ENCODE measurements at regions not wholly inside any gene's neighbourhood (a gene's known extent, or its start where the extent isn't known, plus 50 kb on each side); places are given as distances from the start of the nearest gene placed in this dataset.

DNA sequence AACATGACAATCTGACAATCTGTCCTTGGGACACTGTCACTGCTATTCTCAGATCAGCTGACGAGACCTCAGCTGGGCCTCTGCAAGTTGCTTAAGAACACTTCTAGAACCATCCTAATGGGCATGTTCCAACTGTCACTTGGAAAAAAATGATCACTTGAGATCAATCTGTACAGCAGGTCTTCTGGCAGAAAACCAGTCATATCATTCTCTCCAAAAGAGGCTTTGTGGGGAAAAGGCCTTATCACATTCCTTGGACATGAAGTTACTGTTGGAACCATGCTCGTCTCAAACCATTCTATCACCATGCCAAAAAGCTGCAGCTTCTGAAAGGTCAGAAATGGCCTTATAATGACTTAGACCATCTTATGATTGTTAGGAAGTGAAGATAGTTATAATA is 744.2 kb downstream of the USP25 start:
- DNase-seq (no peak), ATAC-seq (no peak)
- intact Hi-C loops (cut with DNase I, micrococcal nuclease) = no loop called here

GRCh38 chr21:16476056-16476825 is 746.5 kb downstream of the USP25 start:
- ATAC-seq (no peak), DNase-seq (no peak)
- intact Hi-C loops (cut with DNase I, micrococcal nuclease) = no loop called here

DNA sequence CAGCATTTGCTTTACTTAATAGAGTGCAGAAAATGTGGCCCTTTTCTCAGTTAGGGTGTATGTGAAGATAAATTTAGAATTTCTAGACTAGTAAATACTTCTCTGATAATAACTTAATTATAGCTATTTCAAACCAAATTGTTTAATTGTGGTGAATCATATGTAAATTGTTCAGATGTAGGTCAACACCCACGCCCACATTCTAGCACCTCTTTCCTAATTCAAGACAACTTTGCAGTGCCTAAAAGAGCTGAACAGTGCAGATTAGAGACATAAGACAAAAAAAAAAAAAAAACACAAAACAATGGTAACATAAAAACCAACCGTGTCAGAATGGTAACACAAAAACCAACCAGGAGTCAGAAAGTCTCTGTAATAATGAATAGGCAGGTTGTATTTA is 758.3 kb downstream of the USP25 start:
- no peak for ATAC-seq
- DNase-seq = no peak
- intact Hi-C loops (cut with DNase I, micrococcal nuclease) = no loop called here

- no peak for DNase-seq
- intact Hi-C loops (cut with DNase I, micrococcal nuclease) = no loop called here
- ATAC-seq = no peak
Observed at GRCh38 chr21:16492356-16492755, 762.6 kb downstream of the USP25 start.

DNA sequence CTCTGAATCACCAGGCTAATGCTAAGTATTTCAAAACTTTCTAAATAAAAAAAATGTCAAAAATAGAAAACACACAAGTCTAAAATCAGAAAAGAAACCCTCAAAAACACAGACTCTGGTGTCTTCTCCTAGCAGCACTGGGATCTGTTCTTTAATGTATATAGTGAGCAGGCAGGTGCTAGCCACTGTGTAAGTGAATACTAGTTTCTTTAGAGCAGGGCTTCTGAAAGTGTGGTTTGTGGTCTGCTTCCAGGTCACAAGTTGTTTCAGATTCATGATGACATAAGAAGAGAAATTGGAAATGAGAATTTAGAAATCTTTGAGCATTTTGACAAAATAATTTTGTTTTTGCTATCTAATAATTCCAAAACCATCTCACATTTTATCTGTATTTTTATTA is 763.1 kb downstream of the USP25 start:
- DNase-seq (no peak), ATAC-seq (no peak)
- intact Hi-C loops (cut with DNase I, micrococcal nuclease) = no loop called here

GRCh38 chr21:16496609-16497008 is 766.8 kb downstream of the USP25 start:
- no peak for ATAC-seq
- intact Hi-C loops (cut with DNase I, micrococcal nuclease) = no loop called here
- DNase-seq = no peak

DNA sequence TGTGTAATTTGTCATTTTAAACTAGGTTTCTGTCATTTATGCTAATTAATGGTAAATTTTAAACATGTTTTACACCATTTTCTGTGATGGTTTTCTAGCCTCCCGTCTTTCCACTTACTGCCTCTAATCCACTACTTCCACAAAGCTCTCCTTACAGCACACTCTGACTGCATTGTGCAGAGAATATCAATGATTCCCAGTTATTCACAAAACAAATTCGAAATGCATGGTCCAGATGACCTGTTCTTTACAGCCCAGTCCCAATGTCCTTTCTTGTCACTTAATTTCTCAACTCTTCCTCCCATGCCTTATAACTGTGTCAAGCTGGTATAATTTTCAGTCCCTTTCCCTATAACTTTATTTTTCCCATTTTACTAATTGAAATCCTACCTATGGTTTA is 770.5 kb downstream of the USP25 start:
- intact Hi-C loops (cut with DNase I, micrococcal nuclease) = no loop called here
- no peak for ATAC-seq
- no peak for DNase-seq

GRCh38 chr21:16502273-16502672 is 772.5 kb downstream of the USP25 start:
- intact Hi-C loops (cut with DNase I, micrococcal nuclease) = no loop called here
- DNase-seq (no peak), ATAC-seq (no peak)

DNA sequence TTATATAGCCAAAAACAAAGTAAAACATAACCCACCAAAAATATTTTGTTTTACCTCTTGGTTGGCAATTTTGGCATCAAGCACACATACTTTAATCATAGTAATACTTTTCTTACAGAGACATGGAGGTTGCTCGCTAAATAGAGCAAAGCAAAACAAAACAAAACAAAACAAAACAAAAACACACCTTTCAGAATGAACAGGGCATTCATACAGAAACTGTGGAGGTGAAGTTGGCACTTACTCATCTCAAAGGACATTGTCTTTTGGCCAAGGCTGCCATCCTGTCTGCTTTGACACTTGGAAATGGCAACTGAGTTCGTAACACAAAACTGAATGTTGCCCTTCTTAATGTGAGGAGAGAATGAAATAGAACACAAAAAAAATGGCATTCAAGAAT is 773.1 kb downstream of the USP25 start:
- ATAC-seq (no peak), DNase-seq (no peak)

GRCh38 chr21:16504281-16504680 is 774.5 kb downstream of the USP25 start:
- ATAC-seq = no peak
- intact Hi-C loops (cut with DNase I, micrococcal nuclease) = no loop called here
- no peak for DNase-seq

More for the DNA sequence above, 773.1 kb downstream of the USP25 start:
- intact Hi-C loops (cut with DNase I, micrococcal nuclease) = no loop called here

DNA sequence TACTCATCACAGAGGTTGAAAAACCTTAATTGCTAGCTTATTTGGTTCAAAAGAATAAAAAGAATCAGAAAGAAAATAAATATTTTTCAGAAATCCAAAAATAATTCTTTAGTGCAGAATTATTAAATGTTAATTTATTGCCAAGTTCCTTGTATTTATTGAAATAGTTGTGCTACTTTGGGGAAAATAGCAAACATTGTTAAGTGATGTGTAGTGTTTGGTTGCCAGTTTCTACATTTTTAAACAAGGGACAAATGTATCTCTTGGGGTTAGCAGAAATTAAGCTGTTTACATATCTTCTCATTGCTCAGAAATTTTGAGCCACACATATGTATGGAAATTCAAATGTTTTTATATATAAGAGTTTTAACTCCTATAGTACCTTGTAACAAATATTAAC is 775.0 kb downstream of the USP25 start:
- no peak for DNase-seq
- no peak for ATAC-seq
- intact Hi-C loops (cut with DNase I, micrococcal nuclease) = no loop called here

DNA sequence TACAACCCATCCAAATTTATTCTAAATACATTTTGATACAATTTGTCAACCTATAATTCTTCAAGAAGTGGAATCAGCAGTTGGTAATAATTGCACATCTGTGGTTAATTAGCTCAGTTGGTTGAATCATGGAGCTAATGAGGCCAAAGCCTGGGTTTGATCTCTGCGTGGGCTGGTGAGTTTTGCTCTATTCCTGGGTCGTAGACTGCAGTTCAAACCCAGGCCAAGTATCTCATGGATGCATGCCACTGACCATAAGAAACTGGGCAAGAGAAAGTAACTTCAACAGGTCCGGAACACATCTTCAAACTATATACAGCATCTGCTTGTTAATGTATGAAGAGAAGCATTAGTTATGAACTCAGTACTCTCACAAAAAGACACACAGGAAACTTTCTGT is 779.7 kb downstream of the USP25 start:
- ATAC-seq (no peak), DNase-seq (no peak)
- intact Hi-C loops (cut with DNase I, micrococcal nuclease) = no loop called here

DNA sequence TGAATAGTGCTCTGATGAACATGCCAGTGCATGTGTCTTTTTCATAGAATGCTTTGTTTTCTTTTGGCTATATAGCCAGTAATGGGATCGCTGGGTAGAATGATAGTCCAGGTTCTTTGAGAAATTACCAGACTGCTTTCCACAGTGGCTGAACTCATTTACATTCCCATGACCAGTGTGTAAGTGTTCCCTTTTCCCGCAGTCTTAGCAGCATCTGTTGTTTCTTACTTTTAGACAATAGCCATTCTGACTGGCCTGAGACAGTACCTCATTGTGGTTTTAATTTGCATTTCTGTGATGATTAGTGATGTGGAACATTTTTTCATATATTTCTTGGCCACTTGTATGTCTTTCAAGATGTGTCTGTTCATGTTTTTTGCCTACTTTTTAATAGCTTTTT is 784.5 kb downstream of the USP25 start:
- ATAC-seq (no peak), DNase-seq (no peak)
- intact Hi-C loops (cut with DNase I, micrococcal nuclease) = no loop called here

DNA sequence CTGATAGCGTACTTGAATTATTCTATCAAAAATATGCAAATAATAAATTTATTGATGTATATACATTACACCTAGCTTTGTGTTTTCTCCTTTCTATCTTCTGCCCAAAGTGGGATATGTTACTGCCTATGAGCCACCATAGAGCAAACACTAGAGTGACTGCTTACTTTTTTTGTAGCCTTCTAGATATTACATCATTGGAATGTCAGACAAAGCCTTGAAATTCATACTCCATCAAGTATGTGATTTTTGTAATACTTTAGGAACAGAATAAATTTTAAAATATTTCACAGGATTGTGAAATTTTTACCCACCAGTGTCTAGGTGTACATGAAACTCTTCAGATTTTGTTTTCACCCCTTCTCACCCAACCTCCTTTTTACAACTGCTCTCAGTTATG is 787.6 kb downstream of the USP25 start:
- intact Hi-C loops (cut with DNase I, micrococcal nuclease) = no loop called here

DNA sequence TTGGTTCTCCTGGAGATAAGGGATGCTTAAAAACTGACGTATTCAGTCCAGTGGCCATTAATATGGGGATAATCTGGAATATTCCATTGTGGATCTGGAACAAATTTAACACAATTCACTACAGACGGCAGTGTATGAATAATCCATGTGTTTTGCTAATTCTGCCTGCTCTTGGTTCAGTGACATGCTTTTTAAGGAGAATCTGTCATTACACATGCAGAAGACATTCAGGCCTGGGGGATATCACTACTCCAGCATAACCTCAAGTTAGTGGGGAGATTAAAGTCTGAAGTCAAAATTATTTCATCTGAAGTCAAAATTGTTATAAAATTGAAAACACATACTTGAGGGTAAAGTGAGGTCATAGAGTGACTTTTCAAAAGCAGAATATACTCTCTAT is 789.3 kb downstream of the USP25 start:
- DNase-seq = no peak
- ATAC-seq = no peak
- intact Hi-C loops (cut with DNase I, micrococcal nuclease) = no loop called here

More for the DNA sequence above, 787.6 kb downstream of the USP25 start:
- ATAC-seq (no peak), DNase-seq (no peak)

- intact Hi-C loops (cut with DNase I, micrococcal nuclease) = no loop called here
- DNase-seq (no peak), ATAC-seq (no peak)
Observed at GRCh38 chr21:16519644-16520043, 789.9 kb downstream of the USP25 start.

GRCh38 chr21:16522548-16522947 is 792.8 kb downstream of the USP25 start:
- intact Hi-C loops (cut with DNase I, micrococcal nuclease) = no loop called here
- no peak for ATAC-seq

DNA sequence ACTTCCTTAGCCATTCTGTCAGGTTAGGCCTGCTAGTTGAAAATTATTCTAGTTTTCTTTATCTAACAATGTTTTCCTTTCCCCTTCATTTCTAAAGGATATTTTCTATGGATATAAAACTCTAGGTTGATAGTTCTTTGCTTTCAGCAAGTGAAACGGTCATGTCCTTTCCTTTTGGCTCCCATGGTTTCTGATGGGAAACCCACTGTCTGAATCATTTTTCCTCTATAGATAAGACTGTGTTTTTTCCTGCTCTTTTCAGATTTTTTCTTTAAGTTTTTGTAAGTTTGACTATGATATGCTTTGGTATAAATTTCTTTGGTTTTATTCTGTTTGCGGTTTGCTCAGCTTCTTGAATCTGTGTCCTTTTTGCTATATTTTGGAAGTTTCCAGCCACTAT is 800.9 kb downstream of the USP25 start:
- DNase-seq = no peak
- intact Hi-C loops (cut with DNase I, micrococcal nuclease) = no loop called here
- ATAC-seq = no peak

More at GRCh38 chr21:16522548-16522947, 792.8 kb downstream of the USP25 start:
- no peak for DNase-seq

GRCh38 chr21:16532840-16533239 is 803.1 kb downstream of the USP25 start:
- DNase-seq (no peak), ATAC-seq (no peak)
- intact Hi-C loops (cut with DNase I, micrococcal nuclease) = no loop called here

DNA sequence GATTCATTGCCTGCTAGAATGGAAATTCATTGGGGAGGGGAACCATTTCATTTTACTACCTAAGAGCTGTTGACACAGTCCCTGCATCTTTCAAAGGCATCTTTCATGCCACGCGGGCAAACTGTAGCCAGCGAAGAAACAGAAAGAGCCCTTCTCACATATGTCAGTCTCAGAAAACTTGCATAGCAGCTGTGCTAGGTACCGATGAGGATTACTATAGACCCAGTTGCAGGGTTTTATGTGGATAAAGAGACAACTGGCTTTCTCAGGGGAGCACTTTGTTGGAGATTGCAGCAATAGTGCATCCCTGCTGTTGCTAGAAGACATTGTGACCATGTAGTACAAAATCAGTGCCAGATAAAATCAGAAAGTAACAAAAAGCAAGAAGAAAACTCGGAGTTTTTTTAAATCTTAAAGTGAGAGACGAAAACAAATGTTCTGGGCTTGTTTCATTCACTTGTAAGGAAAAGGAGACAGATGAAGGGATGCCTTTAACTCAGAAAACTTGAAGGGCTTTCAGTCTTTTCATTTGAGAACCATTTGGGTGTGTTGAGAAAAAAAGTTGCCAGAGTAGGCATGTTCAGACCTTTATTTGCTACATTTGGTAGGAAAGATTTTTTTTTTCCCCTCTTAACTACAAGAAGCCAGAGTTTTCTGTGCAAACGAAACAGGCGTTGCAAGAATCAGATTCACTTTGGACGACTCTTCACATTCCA is 804.1 kb downstream of the USP25 start:
- no peak for ATAC-seq
- DNase-seq = no peak
- intact Hi-C loops (cut with DNase I, micrococcal nuclease) = no loop called here
